SK-N-SH (cell line): ENCODE measurements at regions not wholly inside any gene's neighbourhood (a gene's known extent, or its start where the extent isn't known, plus 50 kb on each side); places are given as distances from the start of the nearest gene placed in this dataset.

Experiments used
- CTCF ChIA-PET: fragments of 300-600, 350-600 bp; formaldehyde crosslinking; extraction: SDS; loops from one replicate; lab custom pipeline; 2021; lab: Yijun Ruan, JAX
- POLR2A ChIA-PET: fragments of 350-600 bp; sonication (Branson Sonifier 250); formaldehyde crosslinking; extraction: SDS; loops from one replicate; lab custom pipeline; 2020; ENCODE audit warnings: antibody characterized with exemption, inconsistent platforms; lab: Yijun Ruan, JAX
- DNase-seq: peaks from one replicate; pipeline ENCODE4 v3.0.0; 2012
- H2AFZ ChIP-seq: fragments of 200-600 bp; sonication (generic); 2 replicates; pipeline ENCODE4 v1.8.1; 2016; ENCODE audit warnings: antibody characterized with exemption, mild to moderate bottlenecking, low read depth
- H3F3A ChIP-seq: fragments of 200-600 bp; sonication (generic); replicated peaks from 2 replicates; pipeline ENCODE3; 2016; ENCODE audit warnings: antibody characterized with exemption, mild to moderate bottlenecking; ENCODE audit not compliant: insufficient read depth
- H3K27ac ChIP-seq, 2 experiments: fragments of 200-500 bp in 1 of 2; fragments of 200-600 bp in 1 of 2; sonication (Bioruptor generic) in 1 of 2; sonication (generic), shearing (Covaris generic) in 1 of 2; 2 replicates each; pipeline versions ENCODE4 v1.5.1 to v1.6.1; 2014 to 2016; ENCODE audit warnings: low read depth in 2 of 2, inconsistent platforms in 1 of 2, low read length in 1 of 2, mild to moderate bottlenecking in 1 of 2, mixed read lengths in 1 of 2
- H3K27me3 ChIP-seq: fragments of 200-600 bp; sonication (generic), shearing (Covaris generic); 2 replicates; pipeline ENCODE4 v1.6.1; 2016; ENCODE audit warnings: mixed run types; ENCODE audit not compliant: insufficient read depth
- H3K36me3 ChIP-seq, 2 experiments: fragments of 200-500 bp in 1 of 2; fragments of 200-600 bp in 1 of 2; sonication (Bioruptor generic) in 1 of 2; sonication (generic) in 1 of 2; replicated peaks in 1 of 2; 2 replicates each; pipeline versions ENCODE3 to v1.5.1; 2014 to 2016; ENCODE audit warnings: low read length in 1 of 2, mild to moderate bottlenecking in 1 of 2; ENCODE audit not compliant: insufficient read depth in 2 of 2, control insufficient read depth in 1 of 2
- H3K4me1 ChIP-seq, 2 experiments: fragments of 200-500 bp in 1 of 2; fragments of 200-600 bp in 1 of 2; sonication (Bioruptor generic) in 1 of 2; sonication (generic), shearing (Covaris generic) in 1 of 2; 2 replicates each; pipeline versions ENCODE4 v1.5.1 to v1.6.1; 2014 to 2016; ENCODE audit warnings: low read depth in 1 of 2, low read length in 1 of 2, mixed run types in 1 of 2; ENCODE audit not compliant: insufficient read depth in 2 of 2, control insufficient read depth in 1 of 2
- H3K4me2 ChIP-seq: fragments of 200-600 bp; sonication (generic), shearing (Covaris generic); 2 replicates; pipeline ENCODE4 v1.6.1; 2017; ENCODE audit warnings: mixed run types
- H3K4me3 ChIP-seq, 2 experiments: fragments of 200-500 bp in 1 of 2; fragments of 200-600 bp in 1 of 2; sonication (Bioruptor generic) in 1 of 2; sonication (generic), shearing (Covaris generic) in 1 of 2; 2 replicates each; pipeline versions ENCODE4 v1.5.1 to v1.8.1; 2014 to 2016; ENCODE audit warnings: low read depth in 2 of 2, inconsistent platforms in 1 of 2, low read length in 1 of 2, mild to moderate bottlenecking in 1 of 2, mixed read lengths in 1 of 2, moderate library complexity in 1 of 2
- H3K79me2 ChIP-seq: fragments of 200-600 bp; sonication (generic); 2 replicates; pipeline ENCODE4 v1.8.1; 2017; ENCODE audit warnings: mild to moderate bottlenecking; ENCODE audit not compliant: insufficient read depth
- H3K9ac ChIP-seq: fragments of 200-600 bp; sonication (generic); 2 replicates; pipeline ENCODE4 v1.6.1; 2017; ENCODE audit warnings: mixed run types
- H3K9me2 ChIP-seq: fragments of 200-600 bp; sonication (generic); 2 replicates; pipeline ENCODE4 v1.6.1; 2017; ENCODE audit warnings: mixed run types
- H3K9me3 ChIP-seq: fragments of 200-600 bp; sonication (generic); 2 replicates; pipeline ENCODE4 v1.6.1; 2017; ENCODE audit warnings: mixed run types, mild to moderate bottlenecking, moderate library complexity
- H4K20me1 ChIP-seq: fragments of 200-600 bp; sonication (generic); 2 replicates; pipeline ENCODE4 v1.6.1; 2017; ENCODE audit warnings: mild to moderate bottlenecking, mixed run types; ENCODE audit not compliant: insufficient read depth
- CHD2 ChIP-seq: fragments of 150-350 bp; IDR thresholded peaks from 2 replicates; pipeline ENCODE4 v1.6.1; 2018; ENCODE audit warnings: low read length; ENCODE audit not compliant: partially characterized antibody
- CTCF ChIP-seq: fragments of 200-600 bp; sonication (generic); IDR thresholded peaks from 2 replicates; pipeline ENCODE4 v1.6.1; 2017; ENCODE audit warnings: antibody characterized with exemption, mild to moderate bottlenecking, moderate library complexity
- ELF1 ChIP-seq: IDR thresholded peaks from 2 replicates; pipeline ENCODE4 v1.4.0; 2012
- EZH2phosphoT487 ChIP-seq: fragments of 200-600 bp; sonication (generic); IDR thresholded peaks from 2 replicates; pipeline ENCODE4 v1.6.1; 2017; ENCODE audit warnings: low read depth, mixed run types, mild to moderate bottlenecking, antibody characterized with exemption, moderate library complexity, borderline replicate concordance
- FOSL2 ChIP-seq: IDR thresholded peaks from 2 replicates; pipeline ENCODE4 v1.4.0; 2012; ENCODE audit warnings: low read depth, mild to moderate bottlenecking, moderate library complexity, borderline replicate concordance
- GABPA ChIP-seq: IDR thresholded peaks from 2 replicates; pipeline ENCODE4 v1.4.0; 2012; ENCODE audit warnings: low read depth, mild to moderate bottlenecking
- NFIC ChIP-seq: IDR thresholded peaks from 2 replicates; pipeline ENCODE4 v1.4.0; 2012; ENCODE audit warnings: borderline replicate concordance
- POLR2AphosphoS5 ChIP-seq: IDR thresholded peaks from 2 replicates; pipeline ENCODE4 v1.6.1; 2012; ENCODE audit warnings: low read depth, low read length
- RCOR1 ChIP-seq: fragments of 150-350 bp; IDR thresholded peaks from 2 replicates; pipeline ENCODE4 v1.6.1; 2017; ENCODE audit warnings: antibody characterized with exemption, low read length
- REST ChIP-seq: IDR thresholded peaks from 2 replicates; pipeline ENCODE4 v1.6.1; 2012; ENCODE audit warnings: mild to moderate bottlenecking, low read depth, low read length, moderate library complexity
- RXRA ChIP-seq: IDR thresholded peaks from 2 replicates; pipeline ENCODE4 v1.4.0; 2012; ENCODE audit warnings: low read depth, mild to moderate bottlenecking, borderline replicate concordance
- TEAD4 ChIP-seq: IDR thresholded peaks from 2 replicates; pipeline ENCODE4 v1.4.0; 2012; ENCODE audit warnings: mild to moderate bottlenecking, borderline replicate concordance; ENCODE audit not compliant: insufficient read depth
- USF1 ChIP-seq: IDR thresholded peaks from 2 replicates; pipeline ENCODE4 v1.4.0; 2012; ENCODE audit warnings: low read depth, borderline replicate concordance
- YY1 ChIP-seq: IDR thresholded peaks from 2 replicates; pipeline ENCODE4 v1.4.0; 2012; ENCODE audit warnings: low read depth, mild to moderate bottlenecking
- WGBS: methylation state at CpG from one replicate; pipeline ENCODE4 v1.1.6; 2017; ENCODE audit warnings: low lambda C conversion rate; 5-methylcytosine and 5-hydroxymethylcytosine counted together

GRCh38 chr13:56861476-56861875 is 279.2 kb upstream of the PRR20A start:
- 0% methylated on average over 2 of the region's 2 CpGs for WGBS
- H3F3A ChIP-seq: peaks cover 4% of the 10 kb centered on the region
- no peak overlapping the region for H3K4me3 ChIP-seq
- H3K27ac ChIP-seq: no peak overlapping the region
- H3K4me2 ChIP-seq: no peak overlapping the region
- no peaks in the 10 kb centered on the region for H3K9me3 ChIP-seq
- no peaks in the 10 kb centered on the region for H3K79me2 ChIP-seq
- no peaks in the 10 kb centered on the region for H3K36me3 ChIP-seq
- no peaks in the 10 kb centered on the region for H4K20me1 ChIP-seq
- H2AFZ ChIP-seq: no peak overlapping the region
- H3K9ac ChIP-seq: no peak overlapping the region
- H3K9me2 ChIP-seq: no peaks in the 10 kb centered on the region
- ChIA-PET POLR2A (no interaction called here), CTCF (no interaction called here)
- DNase-seq: no peak
- TF ChIP-seq RXRA (no peak), RCOR1 (no peak), TEAD4 (no peak), CHD2 (no peak), FOSL2 (no peak), ELF1 (no peak), REST (no peak), YY1 (no peak), NFIC (no peak), CTCF (no peak), USF1 (no peak), POLR2AphosphoS5 (no peak), GABPA (no peak), EZH2phosphoT487 (no peak)
- H3K4me1 ChIP-seq: no peaks in the 10 kb centered on the region; a peak in 1 of 4 replicates
- H3K27me3 ChIP-seq: no peaks in the 10 kb centered on the region
